ENCODE measurements at regions not wholly inside any gene's neighbourhood (a gene's known extent, or its start where the extent isn't known, plus 50 kb on each side); places are given as distances from the start of the nearest gene placed in this dataset.

GRCh38 chr5:159465604-159466003 lies 135.3 kb upstream of the IL12B start:
- Histone ChIP-seq H3K4me3 (no peak overlapping the region), H3K27ac (no peak overlapping the region), H3K27me3 (ENCODE audit: insufficient read depth in 3 of 3, low read length in 2 of 3) (no peaks in the 10 kb centered on the region), H3K4me1 (no peaks in the 10 kb centered on the region), H3K9me3 (no peaks in the 10 kb centered on the region), H3K36me3 (ENCODE audit: insufficient read depth in 1 of 2, low read depth in 1 of 2) (no peaks in the 10 kb centered on the region)
- ATAC-seq = no peak
- DNase-seq = no peak
- intact Hi-C loops (cut with DNase I) = no loop called here
- TF ChIP-seq CTCF (IDR thresholded peaks at IDR 0.05) = no peak
- 78 to 85% (median 80%) methylated on average over 3 of the region's 3 CpGs for WGBS, 3 donors

GRCh38 chr5:159467666-159468065 lies 137.4 kb upstream of the IL12B start:
- Histone ChIP-seq H3K36me3 (ENCODE audit: insufficient read depth in 1 of 2, low read depth in 1 of 2) (no peaks in the 10 kb centered on the region), H3K27ac (no peak overlapping the region), H3K9me3 (no peaks in the 10 kb centered on the region), H3K27me3 (ENCODE audit: insufficient read depth in 3 of 3, low read length in 2 of 3) (no peaks in the 10 kb centered on the region), H3K4me1 (no peaks in the 10 kb centered on the region), H3K4me3 (no peak overlapping the region)
- intact Hi-C loops (cut with DNase I) = no loop called here
- DNase-seq = no peak
- no peak for ATAC-seq
- TF ChIP-seq CTCF (IDR thresholded peaks at IDR 0.05) = no peak
- WGBS, 3 donors = 74 to 93% (median 92%) methylated on average over 5 of the region's 5 CpGs

GRCh38 chr5:159469496-159470372 lies 139.4 kb upstream of the IL12B start:
- peaks cover 2% of the 10 kb centered on the region for H3K9me3 ChIP-seq
- ATAC-seq (no peak), DNase-seq (no peak)
- H3K36me3 ChIP-seq (ENCODE audit: insufficient read depth in 1 of 2, low read depth in 1 of 2) = no peaks in the 10 kb centered on the region
- H3K4me3 ChIP-seq = no peak overlapping the region
- no peaks in the 10 kb centered on the region for H3K4me1 ChIP-seq
- no peak for TF ChIP-seq CTCF (IDR thresholded peaks at IDR 0.05)
- no peak overlapping the region for H3K27ac ChIP-seq
- WGBS, 3 donors = 59 to 70% (median 63%) methylated on average over 11 of the region's 11 CpGs
- intact Hi-C loops (cut with DNase I) = no loop called here
- no peaks in the 10 kb centered on the region for H3K27me3 ChIP-seq (ENCODE audit: insufficient read depth in 3 of 3, low read length in 2 of 3)

- Histone ChIP-seq H3K4me3 (no peak overlapping the region), H3K4me1 (no peaks in the 10 kb centered on the region), H3K27ac (no peak overlapping the region), H3K9me3 (peaks cover 7% of the 10 kb centered on the region), H3K27me3 (ENCODE audit: insufficient read depth in 3 of 3, low read length in 2 of 3) (no peaks in the 10 kb centered on the region), H3K36me3 (ENCODE audit: insufficient read depth in 1 of 2, low read depth in 1 of 2) (no peaks in the 10 kb centered on the region)
- ATAC-seq (peak; percentile 42 to 91 (median 82)), DNase-seq (peak; percentile 35 to 73)
- 16 to 25% (median 18%) methylated on average over 2 of the region's 2 CpGs for WGBS, 3 donors
- TF ChIP-seq CTCF (IDR thresholded peaks at IDR 0.05) = no peak
- intact Hi-C loops (cut with DNase I) = no loop called here
Measured at GRCh38 chr5:159471904-159472303, 141.6 kb upstream of the IL12B start.

- no peak overlapping the region for H3K27ac ChIP-seq
- TF ChIP-seq CTCF (IDR thresholded peaks at IDR 0.05) = no peak
Measured at GRCh38 chr5:159475026-159475425, 144.7 kb upstream of the IL12B start.

More at GRCh38 chr5:159475026-159475425, 144.7 kb upstream of the IL12B start:
- peaks cover 7% of the 10 kb centered on the region for H3K9me3 ChIP-seq
- no peak for DNase-seq
- intact Hi-C loops (cut with DNase I) = no loop called here
- H3K4me1 ChIP-seq = no peaks in the 10 kb centered on the region
- no peaks in the 10 kb centered on the region for H3K27me3 ChIP-seq (ENCODE audit: insufficient read depth in 3 of 3, low read length in 2 of 3)
- no peaks in the 10 kb centered on the region for H3K36me3 ChIP-seq (ENCODE audit: insufficient read depth in 1 of 2, low read depth in 1 of 2)
- no peak overlapping the region for H3K4me3 ChIP-seq
- ATAC-seq = no peak
